ENCODE measurements at regions not wholly inside any gene's neighbourhood (a gene's known extent, or its start where the extent isn't known, plus 50 kb on each side); places are given as distances from the start of the nearest gene placed in this dataset.

- POLR2A ChIA-PET (ENCODE audit: unreplicated experiment): no interaction called here
- CTCF ChIA-PET: no interaction called here
- in situ Hi-C loops (cut with MboI; ENCODE audit: low sequenced_read_pairs): no loop called here
Observed at GRCh38 chr12:102685172-102685571, 204.8 kb upstream of the IGF1 start.

More at GRCh38 chr12:102685172-102685571, 204.8 kb upstream of the IGF1 start:
- Histone ChIP-seq H3K4me3 (ENCODE audit: insufficient read depth, low read depth, low read length) (no peak overlapping the region), H3K23ac (ENCODE audit: low read depth, low read length) (no peak overlapping the region), H2BK120ac (ENCODE audit: low read depth, low read length) (no peak overlapping the region), H3K56ac (ENCODE audit: extremely low read depth, insufficient read depth, low read length) (no peak overlapping the region), H3K27ac (ENCODE audit: insufficient read depth, low read length) (no peak overlapping the region), H2AK9ac (replicated peaks; ENCODE audit: low read depth, low read length, poor library complexity) (no peak overlapping the region), H4K5ac (ENCODE audit: low read depth, low read length) (no peak overlapping the region), H3K14ac (replicated peaks; ENCODE audit: low read depth, low read length) (no peak overlapping the region), H3K9ac (ENCODE audit: low read depth, low read length) (no peak overlapping the region), H3K79me1 (ENCODE audit: low read depth in 1 of 2, low read length in 2 of 2) (no peaks in the 10 kb centered on the region), H2BK5ac (ENCODE audit: low read depth, low read length, poor library complexity, severe bottlenecking) (no peak overlapping the region), H3K4ac (ENCODE audit: low read depth, low read length) (no peak overlapping the region), H3K4me1 (ENCODE audit: control insufficient read depth, insufficient read depth, low read length) (no peaks in the 10 kb centered on the region), H2AFZ (replicated peaks; ENCODE audit: low read length, poor library complexity) (no peak overlapping the region), H4K91ac (ENCODE audit: insufficient read depth, low read depth, low read length) (no peak overlapping the region), H2BK20ac (ENCODE audit: low read depth, low read length) (no peak overlapping the region), H2AK5ac (ENCODE audit: low read depth, low read length) (no peak overlapping the region), H2BK15ac (ENCODE audit: low read depth, low read length) (no peak overlapping the region), H3K27me3 (ENCODE audit: control insufficient read depth, insufficient read depth, low read length) (0 out of 2 replicates have a peak, but pooled peaks cover 8% of the 10 kb centered on the region), H3K9me3 (ENCODE audit: control insufficient read depth, insufficient read depth, low read length) (no peaks in the 10 kb centered on the region), H3K18ac (ENCODE audit: low read depth, low read length) (no peak overlapping the region), H4K20me1 (ENCODE audit: insufficient read depth, low read length) (no peaks in the 10 kb centered on the region), H3K36me3 (ENCODE audit: control insufficient read depth, insufficient read depth, low read length) (no peaks in the 10 kb centered on the region), H3K4me2 (ENCODE audit: low read depth, low read length) (no peak overlapping the region), H3K9me1 (ENCODE audit: insufficient read depth, low read length) (no peaks in the 10 kb centered on the region), H4K8ac (ENCODE audit: low read depth in 2 of 2, low read length in 2 of 2) (no peak overlapping the region)
- DNase-seq (no peak), ATAC-seq (ENCODE audit: low read depth) (no peak)
- BruUV-seq (replicated peaks): no TSS peak
- dilution Hi-C loops (cut with HindIII; ENCODE audit: low sequenced_read_pairs, unreplicated experiment) (no loop called here), intact Hi-C loops (cut with micrococcal nuclease) (no loop called here)
- no peak for TF ChIP-seq SMC3 (IDR thresholded peaks at IDR 0.05; ENCODE audit: low read depth, low read length)
- TF ChIP-seq FOS (IDR thresholded peaks at IDR 0.05; ENCODE audit: low read depth, low read length): no peak
- no peak for TF ChIP-seq MAFK (IDR thresholded peaks at IDR 0.05; ENCODE audit: low read depth, low read length)
- no peak for TF ChIP-seq MAZ (IDR thresholded peaks at IDR 0.05; ENCODE audit: borderline replicate concordance, low read depth, low read length)
- no peak for TF ChIP-seq CTCF (conservative IDR thresholded peaks at IDR 0.05; ENCODE audit: low read depth, low read length)
- TF ChIP-seq POLR2A (IDR thresholded peaks at IDR 0.05; ENCODE audit: low read depth, low read length): no peak
- no peak for TF ChIP-seq RCOR1 (IDR thresholded peaks at IDR 0.05; ENCODE audit: insufficient replicate concordance, low read length)
- TF ChIP-seq RAD21 (IDR thresholded peaks at IDR 0.05; ENCODE audit: low read length): no peak
- no peak for TF ChIP-seq ELK1 (IDR thresholded peaks at IDR 0.05; ENCODE audit: borderline replicate concordance, low read depth, low read length)
- no peak for TF ChIP-seq RFX5 (IDR thresholded peaks at IDR 0.05; ENCODE audit: low read depth, low read length)
- TF ChIP-seq USF2 (IDR thresholded peaks at IDR 0.05; ENCODE audit: low read depth, low read length): no peak
- TF ChIP-seq NFE2L2 (IDR thresholded peaks at IDR 0.05; ENCODE audit: low read depth, low read length): no peak
- no peak for TF ChIP-seq CHD1 (IDR thresholded peaks at IDR 0.05; ENCODE audit: low read depth, low read length)
- no peak for TF ChIP-seq BHLHE40 (IDR thresholded peaks at IDR 0.05; ENCODE audit: low read depth, low read length)
- WGBS, 2 experiments (ENCODE audit: extremely low coverage in 2 of 2, insufficient read length in 1 of 2): no CpG with 5 or more reads among the region's 2 CpGs
